ENCODE measurements at regions not wholly inside any gene's neighbourhood (a gene's known extent, or its start where the extent isn't known, plus 50 kb on each side); places are given as distances from the start of the nearest gene placed in this dataset.

DNA sequence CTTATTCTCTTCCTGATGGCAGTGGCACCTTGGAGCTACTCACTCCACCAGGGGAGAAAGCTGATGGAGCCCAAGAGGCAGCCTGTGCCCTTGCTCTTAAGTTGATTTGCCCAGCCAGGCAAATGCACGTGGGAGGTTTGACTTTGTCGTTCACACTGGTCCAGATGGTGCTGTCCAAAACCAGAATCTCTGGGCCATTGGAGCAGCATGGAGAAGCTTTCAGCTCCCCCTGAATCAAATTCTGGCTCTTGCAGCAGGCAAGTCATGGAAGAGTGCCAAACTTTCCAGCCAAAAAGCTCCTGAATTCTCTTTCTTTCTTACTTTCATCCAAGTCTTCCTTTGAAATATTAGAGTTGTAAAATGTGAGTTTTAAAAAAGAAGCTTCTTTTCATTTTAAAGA is 970.4 kb downstream of the RPA4 start:
- Histone ChIP-seq H3K9me3 (ENCODE audit: severe bottlenecking) (no peaks in the 10 kb centered on the region), H3K27ac (ENCODE audit: poor library complexity, severe bottlenecking) (no peak overlapping the region), H3K36me3 (ENCODE audit: low read depth) (no peaks in the 10 kb centered on the region), H3K4me3 (ENCODE audit: severe bottlenecking) (no peak overlapping the region), H3K4me1 (ENCODE audit: insufficient read depth, poor library complexity, severe bottlenecking) (no peaks in the 10 kb centered on the region), H3K27me3 (ENCODE audit: insufficient read depth, poor library complexity, severe bottlenecking) (no peaks in the 10 kb centered on the region)
- no peak for DNase-seq (ENCODE audit: low spot score)
- TF ChIP-seq, protein P1, sequence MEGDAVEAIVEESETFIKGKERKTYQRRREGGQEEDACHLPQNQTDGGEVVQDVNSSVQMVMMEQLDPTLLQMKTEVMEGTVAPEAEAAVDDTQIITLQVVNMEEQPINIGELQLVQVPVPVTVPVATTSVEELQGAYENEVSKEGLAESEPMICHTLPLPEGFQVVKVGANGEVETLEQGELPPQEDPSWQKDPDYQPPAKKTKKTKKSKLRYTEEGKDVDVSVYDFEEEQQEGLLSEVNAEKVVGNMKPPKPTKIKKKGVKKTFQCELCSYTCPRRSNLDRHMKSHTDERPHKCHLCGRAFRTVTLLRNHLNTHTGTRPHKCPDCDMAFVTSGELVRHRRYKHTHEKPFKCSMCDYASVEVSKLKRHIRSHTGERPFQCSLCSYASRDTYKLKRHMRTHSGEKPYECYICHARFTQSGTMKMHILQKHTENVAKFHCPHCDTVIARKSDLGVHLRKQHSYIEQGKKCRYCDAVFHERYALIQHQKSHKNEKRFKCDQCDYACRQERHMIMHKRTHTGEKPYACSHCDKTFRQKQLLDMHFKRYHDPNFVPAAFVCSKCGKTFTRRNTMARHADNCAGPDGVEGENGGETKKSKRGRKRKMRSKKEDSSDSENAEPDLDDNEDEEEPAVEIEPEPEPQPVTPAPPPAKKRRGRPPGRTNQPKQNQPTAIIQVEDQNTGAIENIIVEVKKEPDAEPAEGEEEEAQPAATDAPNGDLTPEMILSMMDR (IDR thresholded peaks at IDR 0.05; ENCODE audit: poor library complexity, severe bottlenecking): no peak
- ATAC-seq (ENCODE audit: low read depth): no peak

DNA sequence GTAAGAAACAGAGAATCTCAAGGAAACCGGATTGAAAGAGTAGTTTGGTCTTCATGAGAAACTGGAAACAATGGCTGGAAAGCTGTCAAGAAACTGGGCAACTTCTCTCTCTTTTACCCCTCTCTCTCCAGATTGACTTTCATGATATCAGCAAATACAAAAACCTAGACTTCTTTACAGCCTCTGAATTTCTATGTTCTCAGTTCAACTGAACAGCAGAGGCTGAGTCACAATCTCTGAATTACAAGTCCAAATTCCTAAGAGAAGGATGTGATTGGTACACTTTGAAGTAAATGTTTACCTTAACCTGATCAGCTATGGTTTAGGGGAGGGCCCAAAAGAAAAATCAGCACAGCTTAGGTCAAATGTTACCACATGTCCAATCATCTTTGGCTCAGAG is 974.9 kb downstream of the RPA4 start:
- peak overlapping the region; percentile 13 for H3K27ac ChIP-seq (ENCODE audit: poor library complexity, severe bottlenecking)
- ATAC-seq (ENCODE audit: low read depth): peak; percentile 74
- no peak for DNase-seq (ENCODE audit: low spot score)
- no peaks in the 10 kb centered on the region for H3K36me3 ChIP-seq (ENCODE audit: low read depth)
- no peak overlapping the region for H3K4me3 ChIP-seq (ENCODE audit: severe bottlenecking)
- H3K27me3 ChIP-seq (ENCODE audit: insufficient read depth, poor library complexity, severe bottlenecking): no peaks in the 10 kb centered on the region
- H3K4me1 ChIP-seq (ENCODE audit: insufficient read depth, poor library complexity, severe bottlenecking): peaks cover 6% of the 10 kb centered on the region
- TF ChIP-seq, protein P1 (IDR thresholded peaks at IDR 0.05; ENCODE audit: poor library complexity, severe bottlenecking): no peak
- H3K9me3 ChIP-seq (ENCODE audit: severe bottlenecking): no peaks in the 10 kb centered on the region

DNA sequence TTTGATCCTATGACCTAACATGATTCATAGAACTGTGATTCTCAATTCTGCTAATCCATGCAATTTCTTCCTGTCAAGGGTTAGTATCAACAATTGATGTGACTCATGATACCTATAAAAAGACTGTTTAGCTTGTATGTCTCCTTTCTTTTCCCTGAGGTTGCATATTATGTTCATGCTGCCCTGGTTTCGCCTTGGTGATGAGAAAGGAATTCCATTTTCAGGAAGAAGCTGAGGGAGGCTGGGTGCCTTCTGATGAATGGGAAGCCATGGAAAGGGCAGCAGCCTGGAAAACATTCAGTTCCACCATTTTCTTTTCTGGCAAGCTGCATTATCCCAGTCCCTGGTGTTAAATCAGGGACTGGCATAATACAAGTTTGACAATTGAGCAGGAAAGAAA is 976.5 kb downstream of the RPA4 start:
- Histone ChIP-seq H3K36me3 (ENCODE audit: low read depth) (no peaks in the 10 kb centered on the region), H3K4me3 (ENCODE audit: severe bottlenecking) (no peak overlapping the region), H3K27me3 (ENCODE audit: insufficient read depth, poor library complexity, severe bottlenecking) (no peaks in the 10 kb centered on the region), H3K9me3 (ENCODE audit: severe bottlenecking) (no peaks in the 10 kb centered on the region), H3K27ac (ENCODE audit: poor library complexity, severe bottlenecking) (peak overlapping the region; percentile 28), H3K4me1 (ENCODE audit: insufficient read depth, poor library complexity, severe bottlenecking) (peaks cover 6% of the 10 kb centered on the region)
- no peak for DNase-seq (ENCODE audit: low spot score)
- TF ChIP-seq, protein P1 (IDR thresholded peaks at IDR 0.05; ENCODE audit: poor library complexity, severe bottlenecking): no peak
- ATAC-seq (ENCODE audit: low read depth): peak; percentile 85

- Histone ChIP-seq H3K36me3 (ENCODE audit: low read depth) (no peaks in the 10 kb centered on the region), H3K4me3 (ENCODE audit: severe bottlenecking) (no peak overlapping the region), H3K27me3 (ENCODE audit: insufficient read depth, poor library complexity, severe bottlenecking) (no peaks in the 10 kb centered on the region), H3K9me3 (ENCODE audit: severe bottlenecking) (no peaks in the 10 kb centered on the region), H3K4me1 (ENCODE audit: insufficient read depth, poor library complexity, severe bottlenecking) (peaks cover 6% of the 10 kb centered on the region), H3K27ac (ENCODE audit: poor library complexity, severe bottlenecking) (no peak overlapping the region)
- no peak for DNase-seq (ENCODE audit: low spot score)
- ATAC-seq (ENCODE audit: low read depth): no peak
- TF ChIP-seq, protein P1 (IDR thresholded peaks at IDR 0.05; ENCODE audit: poor library complexity, severe bottlenecking): no peak
Observed at GRCh38 chrX:97863261-97863660, 979.6 kb downstream of the RPA4 start.

DNA sequence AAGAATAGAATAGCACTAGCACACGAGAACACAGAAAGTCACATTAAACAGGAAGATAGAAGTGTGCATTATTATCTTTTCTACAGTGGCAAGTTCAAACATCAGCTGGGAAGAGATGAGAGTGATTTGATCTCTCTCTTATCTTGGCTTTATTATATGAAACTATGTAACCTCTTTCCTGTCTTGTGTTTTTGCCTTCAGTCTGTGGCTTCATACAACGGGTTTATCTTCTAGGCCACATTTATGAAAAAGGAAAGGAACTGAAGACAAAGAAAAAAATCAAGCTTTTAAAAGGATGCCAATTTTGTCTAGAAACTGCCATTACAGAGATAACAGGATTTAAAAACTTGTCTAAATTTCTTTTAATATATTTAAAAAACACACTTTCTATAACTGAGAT is 983.6 kb downstream of the RPA4 start:
- Histone ChIP-seq H3K27me3 (ENCODE audit: insufficient read depth, poor library complexity, severe bottlenecking) (no peaks in the 10 kb centered on the region), H3K9me3 (ENCODE audit: severe bottlenecking) (no peaks in the 10 kb centered on the region), H3K27ac (ENCODE audit: poor library complexity, severe bottlenecking) (no peak overlapping the region), H3K36me3 (ENCODE audit: low read depth) (no peaks in the 10 kb centered on the region), H3K4me3 (ENCODE audit: severe bottlenecking) (no peak overlapping the region), H3K4me1 (ENCODE audit: insufficient read depth, poor library complexity, severe bottlenecking) (no peaks in the 10 kb centered on the region)
- ATAC-seq (ENCODE audit: low read depth) (no peak), DNase-seq (ENCODE audit: low spot score) (no peak)
- TF ChIP-seq, protein P1 (IDR thresholded peaks at IDR 0.05; ENCODE audit: poor library complexity, severe bottlenecking): no peak
